ENCODE measurements at regions not wholly inside any gene's neighbourhood (a gene's known extent, or its start where the extent isn't known, plus 50 kb on each side); places are given as distances from the start of the nearest gene placed in this dataset.

- Histone ChIP-seq H3K9me3 (no peaks in the 10 kb centered on the region), H3K4me1 (peaks cover 6% of the 10 kb centered on the region; the same call in 1 of the 3 replicates), H3K4me2 (peak overlapping the region; percentile 96), H3K27ac (peak overlapping the region; percentile 37 to 82; a peak in 5 of 6 replicates), H3K4me3 (peak overlapping the region; percentile 63)
- POLR2A ChIA-PET = interaction anchor here (1.0 kb wide), 1 partner anchor 77 kb away, joined by 3 read pairs; no protein-coding TSS in a partner anchor
- 22% methylated on average over 47 of the region's 69 CpGs for WGBS (ENCODE audit: missing lambda C conversion rate)
- ATAC-seq = peak; percentile 78 to 93
- TF ChIP-seq MAX (IDR thresholded peaks at IDR 0.05) (peak; percentile 22; the same call in 1 of the 2 replicates), RNF2 (IDR thresholded peaks at IDR 0.05; ENCODE audit: borderline replicate concordance, low read depth) (no peak), CTCF (IDR thresholded peaks at IDR 0.05) (peak; percentile 79), E2F6 (IDR thresholded peaks at IDR 0.05; ENCODE audit: borderline replicate concordance, low read depth) (0 out of 2 replicates have a peak, but pooled peaks have one; percentile 6), SMC3 (IDR thresholded peaks at IDR 0.05) (peak; percentile 90), BCL3 (IDR thresholded peaks at IDR 0.05) (no peak), RAD21 (conservative IDR thresholded peaks at IDR 0.05 in 1 of 2, IDR thresholded peaks at IDR 0.05 in 1 of 2) (peak; percentile 60 to 76)
- DNase-seq (ENCODE audit: low read depth in 1 of 2, low spot score in 1 of 2) = peak; percentile 59 to 85
- FAIRE-seq = no peak
- CTCF ChIA-PET = interaction anchor here (0.6 to 15.8 kb wide), 47 partner anchors 9 to 285 kb away, joined by 3 to 253 read pairs (median 4); partner anchors contain the start of gene LBX1
Measured at GRCh38 chr10:101291331-101292193, 62.3 kb upstream of the LBX1 start.

- peak; percentile 42 to 52 for ATAC-seq
- no peak for DNase-seq (ENCODE audit: low read depth in 1 of 2, low spot score in 1 of 2)
- H3K4me1 ChIP-seq = peaks cover 6% of the 10 kb centered on the region; the same call in 1 of the 3 replicates
- 15% methylated on average over 28 of the region's 65 CpGs for whole genome bisulfite sequencing (ENCODE audit: missing lambda C conversion rate)
- peak overlapping the region; percentile 63 for H3K4me3 ChIP-seq
- CTCF ChIA-PET = interaction anchor here (0.6 to 15.8 kb wide), 44 partner anchors 9 to 284 kb away, joined by 3 to 253 read pairs (median 4); partner anchors contain the start of gene LBX1
- H3K4me2 ChIP-seq = peak overlapping the region; percentile 96
- POLR2A ChIA-PET = interaction anchor here (0.6 to 1.0 kb wide), 2 partner anchors 78 to 703 kb away, joined by 3 to 6 read pairs; no protein-coding TSS in a partner anchor
- no peaks in the 10 kb centered on the region for H3K9me3 ChIP-seq
- no peak for FAIRE-seq
- H3K27ac ChIP-seq = peak overlapping the region; percentile 8 to 82; a peak in 5 of 6 replicates
- TF ChIP-seq TP53 (CRISPR knock-in tag; IDR thresholded peaks at IDR 0.05) = no peak
- no peak for TF ChIP-seq ZC3H11A (IDR thresholded peaks at IDR 0.05)
- no peak for TF ChIP-seq ELK1 (IDR thresholded peaks at IDR 0.05; ENCODE audit: low read depth, low read length)
- TF ChIP-seq HOXB13 (CRISPR knock-in tag; IDR thresholded peaks at IDR 0.05; ENCODE audit: low read depth) = no peak
- TF ChIP-seq EHF (CRISPR knock-in tag; IDR thresholded peaks at IDR 0.05) = no peak
- TF ChIP-seq FOSB (CRISPR knock-in tag; IDR thresholded peaks at IDR 0.05) = no peak
- no peak for TF ChIP-seq TFCP2L1 (CRISPR knock-in tag; IDR thresholded peaks at IDR 0.05)
- TF ChIP-seq RARB (CRISPR knock-in tag; IDR thresholded peaks at IDR 0.05) = no peak
- TF ChIP-seq HES2 (IDR thresholded peaks at IDR 0.05) = no peak
- TF ChIP-seq POLR2AphosphoS2 (conservative IDR thresholded peaks at IDR 0.05; ENCODE audit: low read length) = no peak
- TF ChIP-seq CBX8 (IDR thresholded peaks at IDR 0.05) = no peak
- no peak for TF ChIP-seq REST (IDR thresholded peaks at IDR 0.05)
- TF ChIP-seq SMC3 (IDR thresholded peaks at IDR 0.05) = no peak
- no peak for TF ChIP-seq ATOH8 (CRISPR knock-in tag; IDR thresholded peaks at IDR 0.05; ENCODE audit: low read depth)
- no peak for TF ChIP-seq FOXS1 (CRISPR knock-in tag; IDR thresholded peaks at IDR 0.05)
- no peak for TF ChIP-seq GATA3 (IDR thresholded peaks at IDR 0.05; ENCODE audit: borderline replicate concordance)
Measured at GRCh38 chr10:101292194-101293006, 61.6 kb upstream of the BTRC start.
